ENCODE measurements at regions not wholly inside any gene's neighbourhood (a gene's known extent, or its start where the extent isn't known, plus 50 kb on each side); places are given as distances from the start of the nearest gene placed in this dataset.
"Not testable (repeated sequence)": the region's sequence is repeated elsewhere in the genome, so short reads cannot be mapped to it uniquely, and the experiment has no call there.

DNA sequence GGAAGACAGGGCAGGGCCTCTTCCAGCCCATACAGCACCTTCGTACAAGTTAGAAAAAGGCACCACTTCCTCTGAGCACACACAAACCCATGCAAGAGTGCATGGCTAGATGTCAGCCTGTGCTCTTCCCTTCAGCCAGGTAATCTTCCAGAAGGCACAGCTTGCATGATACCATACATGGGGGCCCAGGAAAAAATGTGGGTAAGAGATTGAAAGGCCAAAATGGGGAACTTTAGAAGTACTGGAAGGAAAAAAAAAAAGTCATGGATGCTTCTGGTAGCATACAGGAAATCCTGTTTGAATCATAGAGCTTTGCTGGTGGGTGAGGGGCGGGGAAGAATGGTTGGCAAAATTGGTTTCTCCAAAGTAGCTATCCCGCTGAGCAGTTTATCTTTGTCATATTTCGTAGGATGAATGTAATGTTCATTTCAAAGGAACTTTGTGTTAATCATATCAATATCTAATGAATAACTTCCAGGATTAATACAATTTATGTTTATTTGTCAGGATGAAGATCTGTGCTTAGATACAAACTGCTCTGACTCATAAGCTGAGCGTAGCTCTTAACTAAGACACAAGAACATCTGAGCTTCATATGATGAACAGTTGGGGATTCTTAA is 78.2 kb upstream of the MAP3K1 start:
- Histone ChIP-seq H3K27me3 (no peaks in the 10 kb centered on the region), H3K9me3 (no peaks in the 10 kb centered on the region), H3K36me3 (no peaks in the 10 kb centered on the region), H3K4me1 (no peaks in the 10 kb centered on the region), H3K27ac (no peak overlapping the region), H3K4me3 (no peak overlapping the region)
- intact Hi-C loops (cut with DNase I; ENCODE audit: low total_unique reads), result no loop called here
- TF ChIP-seq POLR2A (IDR thresholded peaks at IDR 0.05), result no peak
- TF ChIP-seq CTCF (IDR thresholded peaks at IDR 0.05), result no peak
- DNase-seq, result no peak

DNA sequence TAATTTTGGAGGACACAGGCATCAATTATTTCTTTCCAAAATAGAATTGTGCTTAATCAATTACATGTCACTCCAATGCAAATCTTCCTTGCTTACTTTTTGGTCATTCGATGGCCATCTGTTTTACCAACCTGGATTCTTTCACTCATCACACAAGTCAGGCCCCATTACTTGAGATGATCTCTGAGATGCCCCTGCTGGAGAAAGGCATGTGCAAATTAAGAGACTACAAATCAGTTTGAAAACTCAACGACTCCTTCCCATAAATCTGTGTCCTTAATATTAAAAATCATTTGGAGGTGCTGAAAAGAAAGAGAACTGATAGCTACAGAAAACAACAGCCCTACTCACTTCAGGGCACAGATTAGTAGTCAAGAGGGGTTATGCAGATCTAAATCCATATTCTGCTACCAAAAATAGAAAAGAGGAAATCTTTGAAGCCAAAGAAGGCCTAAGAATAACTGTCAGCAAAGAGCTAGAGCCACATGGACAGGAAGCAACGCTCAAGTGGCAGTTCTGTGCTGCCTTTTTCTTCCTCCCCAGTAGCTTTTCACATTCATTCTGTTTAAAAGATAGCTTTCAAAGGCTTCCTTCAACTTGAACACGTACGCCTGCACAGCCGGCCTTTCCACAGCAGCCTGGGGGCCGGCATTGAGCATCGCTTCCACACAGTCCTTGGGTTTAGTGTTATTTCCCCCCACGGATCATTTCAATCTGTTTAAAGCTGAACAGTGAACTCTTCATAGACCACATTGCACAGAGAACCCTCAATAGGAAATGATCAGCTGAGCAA is 79.3 kb upstream of the MAP3K1 start:
- DNase-seq, result no peak
- intact Hi-C loops (cut with DNase I; ENCODE audit: low total_unique reads), result no loop called here
- Histone ChIP-seq H3K27me3 (no peaks in the 10 kb centered on the region), H3K36me3 (no peaks in the 10 kb centered on the region), H3K4me3 (no peak overlapping the region), H3K9me3 (no peaks in the 10 kb centered on the region), H3K27ac (no peak overlapping the region), H3K4me1 (no peaks in the 10 kb centered on the region)
- TF ChIP-seq CTCF (IDR thresholded peaks at IDR 0.05) (no peak), POLR2A (IDR thresholded peaks at IDR 0.05) (no peak)

DNA sequence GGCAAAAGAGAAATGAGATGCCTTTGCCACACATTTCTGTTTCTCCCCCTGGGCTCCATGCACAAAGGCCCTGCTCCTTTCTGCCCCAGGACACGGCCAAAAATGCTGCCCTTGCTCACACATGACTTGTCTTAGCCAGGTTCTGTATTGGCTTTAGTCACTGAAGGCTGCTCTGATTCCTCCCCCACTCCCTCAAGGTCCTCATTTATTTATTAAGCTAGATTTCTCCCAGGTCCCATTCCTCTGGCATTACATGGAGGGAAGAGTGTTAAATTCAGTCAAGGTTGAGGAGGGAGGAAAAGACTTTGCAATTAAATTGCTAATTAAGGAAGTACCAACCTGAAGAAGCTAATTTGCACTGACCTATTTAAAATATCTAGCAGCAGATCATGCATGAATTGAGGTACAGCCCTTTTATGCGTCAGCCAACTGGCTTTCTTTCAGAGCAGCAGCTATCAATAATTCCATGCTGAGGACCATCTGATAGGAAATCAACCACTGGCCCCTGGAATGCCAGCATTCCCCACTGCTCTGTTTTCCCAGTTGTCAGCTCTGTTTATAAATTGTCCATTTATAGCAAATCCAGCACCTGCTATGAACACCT is 81.2 kb upstream of the MAP3K1 start:
- no peak overlapping the region for H3K4me3 ChIP-seq
- no peaks in the 10 kb centered on the region for H3K4me1 ChIP-seq
- no peak for DNase-seq
- no peaks in the 10 kb centered on the region for H3K36me3 ChIP-seq
- intact Hi-C loops (cut with DNase I; ENCODE audit: low total_unique reads), result no loop called here
- TF ChIP-seq CTCF (IDR thresholded peaks at IDR 0.05) (no peak), POLR2A (IDR thresholded peaks at IDR 0.05) (no peak)
- no peak overlapping the region for H3K27ac ChIP-seq
- no peaks in the 10 kb centered on the region for H3K27me3 ChIP-seq
- H3K9me3 ChIP-seq, result no peaks in the 10 kb centered on the region

- Histone ChIP-seq H3K27me3 (no peaks in the 10 kb centered on the region), H3K4me1 (no peaks in the 10 kb centered on the region), H3K9me3 (no peaks in the 10 kb centered on the region), H3K4me3 (no peak overlapping the region), H3K36me3 (no peaks in the 10 kb centered on the region), H3K27ac (no peak overlapping the region)
- DNase-seq, result no peak
- intact Hi-C loops (cut with DNase I; ENCODE audit: low total_unique reads), result no loop called here
- no peak for TF ChIP-seq POLR2A (IDR thresholded peaks at IDR 0.05)
- TF ChIP-seq CTCF (IDR thresholded peaks at IDR 0.05), result no peak
These were observed 81.8 kb upstream of the MAP3K1 start for GRCh38 chr5:56733580-56733979.

- Histone ChIP-seq H3K4me3 (no peak overlapping the region), H3K9me3 (no peaks in the 10 kb centered on the region), H3K27ac (no peak overlapping the region), H3K4me1 (no peaks in the 10 kb centered on the region), H3K27me3 (no peaks in the 10 kb centered on the region), H3K36me3 (no peaks in the 10 kb centered on the region)
- TF ChIP-seq POLR2A (IDR thresholded peaks at IDR 0.05) (no peak), CTCF (IDR thresholded peaks at IDR 0.05) (no peak)
- intact Hi-C loops (cut with DNase I; ENCODE audit: low total_unique reads), result no loop called here
- DNase-seq, result no peak
These were observed 83.2 kb upstream of the MAP3K1 start for GRCh38 chr5:56732121-56732520.

DNA sequence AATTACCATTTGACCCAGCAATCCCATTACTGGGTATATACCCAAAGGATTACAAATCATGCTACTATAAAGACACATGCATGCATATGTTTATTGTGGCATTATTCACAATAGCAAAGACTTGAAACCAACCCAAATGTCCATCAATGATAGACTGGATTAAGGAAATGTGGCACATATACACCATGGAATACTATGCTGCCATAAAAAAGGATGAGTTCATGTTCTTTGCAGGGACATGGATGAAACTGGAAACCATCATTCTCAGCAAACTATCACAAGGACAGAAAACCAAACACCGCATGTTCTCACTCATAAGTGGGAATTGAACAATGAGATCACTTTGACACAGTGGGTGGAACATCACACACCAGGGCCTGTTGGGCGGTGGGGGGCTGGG is 83.9 kb upstream of the MAP3K1 start:
- H3K27me3 ChIP-seq; intact Hi-C loops (cut with DNase I; ENCODE audit: low total_unique reads); H3K4me1 ChIP-seq; H3K27ac ChIP-seq; H3K9me3 ChIP-seq; H3K36me3 ChIP-seq; H3K4me3 ChIP-seq; DNase-seq: not testable (repeated sequence)

Data from uterus (tissue), 3 donors.